PC-9 (cell line): ENCODE measurements at regions not wholly inside any gene's neighbourhood (a gene's known extent, or its start where the extent isn't known, plus 50 kb on each side); places are given as distances from the start of the nearest gene placed in this dataset.

Experiments used
- BruUV-seq: library from RNA; stranded (reverse); fragments of 400-500 nt; replicated peaks from 2 replicates; lab custom pipeline; 2021; lab: Mats Ljungman, UMichigan
- CTCF ChIA-PET: fragments of 300-600 bp; sonication (Branson Sonifier 250); formaldehyde crosslinking; loops from one replicate; lab custom pipeline; 2022; ENCODE audit warnings: antibody characterized with exemption; lab: Charles Lee
- POLR2A ChIA-PET: fragments of 300-600 bp; sonication (Branson Sonifier 250); formaldehyde crosslinking; loops from one replicate; lab custom pipeline; 2022; ENCODE audit warnings: antibody characterized with exemption; ENCODE audit not compliant: unreplicated experiment; lab: Charles Lee
- DNase-seq, 2 experiments: peaks; one replicate each; pipeline versions ENCODE4 v3.0.0 to v3.0.0-alpha.2; 2015 to 2022; ENCODE audit warnings: mixed read lengths in 1 of 2
- H2AFZ ChIP-seq: fragments of 200-600 bp; sonication (generic); 2 replicates; pipeline ENCODE4 v1.8.1; 2017; ENCODE audit warnings: antibody characterized with exemption
- H3F3A ChIP-seq: fragments of 200-600 bp; sonication (generic); 2 replicates; pipeline ENCODE4 v1.8.1; 2017; ENCODE audit warnings: antibody characterized with exemption, mild to moderate bottlenecking, low read depth; ENCODE audit not compliant: insufficient read depth
- H3K27ac ChIP-seq: fragments of 200-600 bp; sonication (generic); 2 replicates; pipeline ENCODE4 v1.6.1; 2016; ENCODE audit warnings: mixed run types
- H3K27me3 ChIP-seq: fragments of 200-600 bp; sonication (generic); 2 replicates; pipeline ENCODE4 v1.6.1; 2016; ENCODE audit warnings: low read depth, mixed run types; ENCODE audit not compliant: insufficient read depth
- H3K36me3 ChIP-seq: fragments of 200-600 bp; sonication (generic); 2 replicates; pipeline ENCODE4 v1.6.1; 2016; ENCODE audit warnings: low read depth, mixed run types
- H3K4me1 ChIP-seq: fragments of 200-600 bp; sonication (generic); replicated peaks from 2 replicates; pipeline ENCODE4 v1.6.1; 2016; ENCODE audit warnings: mixed run types; ENCODE audit not compliant: insufficient read depth
- H3K4me2 ChIP-seq: fragments of 200-600 bp; sonication (generic); 2 replicates; pipeline ENCODE4 v1.6.1; 2017; ENCODE audit warnings: mixed run types
- H3K4me3 ChIP-seq: fragments of 200-600 bp; sonication (generic); 2 replicates; pipeline ENCODE4 v1.6.1; 2016; ENCODE audit warnings: mixed run types
- H3K79me2 ChIP-seq: fragments of 200-600 bp; sonication (generic); 2 replicates; pipeline ENCODE4 v1.6.1; 2017; ENCODE audit warnings: low read depth, mixed run types
- H3K9me2 ChIP-seq: fragments of 200-600 bp; sonication (generic); 2 replicates; pipeline ENCODE4 v1.8.1; 2017; ENCODE audit warnings: mild to moderate bottlenecking; ENCODE audit not compliant: insufficient read depth
- H3K9me3 ChIP-seq: fragments of 200-600 bp; sonication (generic); 2 replicates; pipeline ENCODE4 v1.8.1; 2016; ENCODE audit warnings: low read depth; ENCODE audit not compliant: insufficient read depth
- H4K20me1 ChIP-seq: fragments of 200-600 bp; sonication (generic); 2 replicates; pipeline ENCODE4 v1.8.1; 2017; ENCODE audit not compliant: insufficient read depth
- CTCF ChIP-seq: fragments of 200-600 bp; sonication (generic); conservative IDR thresholded peaks from 2 replicates; pipeline ENCODE4 v1.6.1; 2017; ENCODE audit warnings: mixed run types, antibody characterized with exemption, mild to moderate bottlenecking, moderate library complexity
- EZH2 ChIP-seq: fragments of 200-600 bp; sonication (generic); IDR thresholded peaks from 2 replicates; pipeline ENCODE4 v1.8.0; 2017; ENCODE audit warnings: antibody characterized with exemption, low read depth
- intact Hi-C: fragments of 100-400 bp; cut with micrococcal nuclease; formaldehyde crosslinking; loops from one replicate; pipeline ENCODE4 v1.10.0; 2022; ENCODE audit not compliant: unreplicated experiment

GRCh38 chr3:146839727-146840375 lies 234.7 kb upstream of the PLSCR5 start:
- H3K27me3 ChIP-seq = no peaks in the 10 kb centered on the region
- H3K9me3 ChIP-seq = no peaks in the 10 kb centered on the region
- CTCF ChIA-PET = no interaction called here
- H3K79me2 ChIP-seq = no peaks in the 10 kb centered on the region
- POLR2A ChIA-PET = no interaction called here
- no peak for TF ChIP-seq CTCF
- TF ChIP-seq EZH2 = no peak
- no peaks in the 10 kb centered on the region for H3K36me3 ChIP-seq
- H3K4me3 ChIP-seq = no peak overlapping the region
- intact Hi-C loops = no loop called here
- H3K27ac ChIP-seq = no peak overlapping the region
- H4K20me1 ChIP-seq = no peaks in the 10 kb centered on the region
- no peaks in the 10 kb centered on the region for H3K9me2 ChIP-seq
- no peaks in the 10 kb centered on the region for H3F3A ChIP-seq
- DNase-seq = no peak
- H3K4me2 ChIP-seq = no peak overlapping the region
- no TSS peak for BruUV-seq
- no peaks in the 10 kb centered on the region for H3K4me1 ChIP-seq
- 0 out of 2 replicates have a peak overlapping the region, but pooled peaks have one; percentile 9 for H2AFZ ChIP-seq

- Histone ChIP-seq H3K36me3 (no peaks in the 10 kb centered on the region), H3K27ac (no peak overlapping the region), H3K4me3 (no peak overlapping the region), H3K27me3 (no peaks in the 10 kb centered on the region), H3F3A (no peaks in the 10 kb centered on the region), H2AFZ (no peak overlapping the region), H3K4me1 (no peaks in the 10 kb centered on the region), H3K9me3 (no peaks in the 10 kb centered on the region), H3K9me2 (no peaks in the 10 kb centered on the region), H3K4me2 (no peak overlapping the region), H3K79me2 (no peaks in the 10 kb centered on the region), H4K20me1 (no peaks in the 10 kb centered on the region)
- POLR2A ChIA-PET = no interaction called here
- TF ChIP-seq EZH2 (no peak), CTCF (no peak)
- CTCF ChIA-PET = no interaction called here
- BruUV-seq = no TSS peak
- no peak for DNase-seq
- intact Hi-C loops = no loop called here
Measured at GRCh38 chr3:146838221-146838620, 233.1 kb upstream of the PLSCR5 start.

GRCh38 chr3:146834917-146835316 lies 229.8 kb upstream of the PLSCR5 start:
- POLR2A ChIA-PET = no interaction called here
- BruUV-seq = no TSS peak
- CTCF ChIA-PET = no interaction called here

More at GRCh38 chr3:146834917-146835316, 229.8 kb upstream of the PLSCR5 start:
- Histone ChIP-seq H4K20me1 (no peaks in the 10 kb centered on the region), H3K4me2 (no peak overlapping the region), H3K27ac (no peak overlapping the region), H2AFZ (no peak overlapping the region), H3K4me3 (no peak overlapping the region), H3K4me1 (no peaks in the 10 kb centered on the region), H3K9me3 (no peaks in the 10 kb centered on the region), H3K9me2 (no peaks in the 10 kb centered on the region; the same call in 1 of the 2 replicates), H3F3A (no peaks in the 10 kb centered on the region), H3K79me2 (no peaks in the 10 kb centered on the region), H3K27me3 (no peaks in the 10 kb centered on the region), H3K36me3 (no peaks in the 10 kb centered on the region)
- no peak for TF ChIP-seq CTCF
- no peak for TF ChIP-seq EZH2
- DNase-seq = no peak
- intact Hi-C loops = no loop called here
